Body of pancreas (tissue), 4 donors: ENCODE measurements at regions not wholly inside any gene's neighbourhood (a gene's known extent, or its start where the extent isn't known, plus 50 kb on each side); places are given as distances from the start of the nearest gene placed in this dataset.

Experiments
- POLR2A ChIP-seq, 3 donors: fragments of 450-650 bp; IDR thresholded peaks; one replicate each; pipeline ENCODE4 v1.6.1; 2016; ENCODE audit warnings: antibody characterized with exemption in 3 of 3, mild to moderate bottlenecking in 2 of 3
- TF ChIP-seq, protein P1 (sequence below), 7 experiments: fragments of 450-650 bp in 4 of 7; fragments of 200-600 bp in 3 of 7; sonication (generic) in 3 of 7; IDR thresholded peaks; one replicate each; pipeline ENCODE4 v1.5.1; 2016 to 2019; ENCODE audit warnings: antibody characterized with exemption in 7 of 7

DNA sequence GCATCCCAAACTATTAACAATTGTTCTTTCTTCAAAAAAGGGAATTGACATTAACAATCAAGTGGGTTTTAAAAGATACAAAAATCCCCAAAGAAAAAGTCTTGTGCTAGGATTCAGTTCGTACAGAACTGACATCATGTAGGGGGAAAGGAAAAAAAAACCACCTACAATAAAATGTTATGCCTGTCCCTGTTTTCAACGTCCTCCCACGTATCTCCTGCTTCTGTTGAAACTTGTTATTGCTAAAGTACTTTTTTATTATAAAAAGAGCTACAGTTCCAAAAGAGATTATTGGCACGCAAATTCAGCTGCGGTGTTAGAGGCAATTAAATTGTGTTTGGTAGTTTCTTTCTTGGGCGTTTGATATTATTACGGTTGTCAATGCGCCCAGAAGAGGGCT, 102.8 kb upstream of the PHACTR1 start:
- TF ChIP-seq, protein P1, sequence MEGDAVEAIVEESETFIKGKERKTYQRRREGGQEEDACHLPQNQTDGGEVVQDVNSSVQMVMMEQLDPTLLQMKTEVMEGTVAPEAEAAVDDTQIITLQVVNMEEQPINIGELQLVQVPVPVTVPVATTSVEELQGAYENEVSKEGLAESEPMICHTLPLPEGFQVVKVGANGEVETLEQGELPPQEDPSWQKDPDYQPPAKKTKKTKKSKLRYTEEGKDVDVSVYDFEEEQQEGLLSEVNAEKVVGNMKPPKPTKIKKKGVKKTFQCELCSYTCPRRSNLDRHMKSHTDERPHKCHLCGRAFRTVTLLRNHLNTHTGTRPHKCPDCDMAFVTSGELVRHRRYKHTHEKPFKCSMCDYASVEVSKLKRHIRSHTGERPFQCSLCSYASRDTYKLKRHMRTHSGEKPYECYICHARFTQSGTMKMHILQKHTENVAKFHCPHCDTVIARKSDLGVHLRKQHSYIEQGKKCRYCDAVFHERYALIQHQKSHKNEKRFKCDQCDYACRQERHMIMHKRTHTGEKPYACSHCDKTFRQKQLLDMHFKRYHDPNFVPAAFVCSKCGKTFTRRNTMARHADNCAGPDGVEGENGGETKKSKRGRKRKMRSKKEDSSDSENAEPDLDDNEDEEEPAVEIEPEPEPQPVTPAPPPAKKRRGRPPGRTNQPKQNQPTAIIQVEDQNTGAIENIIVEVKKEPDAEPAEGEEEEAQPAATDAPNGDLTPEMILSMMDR (IDR thresholded peaks at IDR 0.05) = no peak
- TF ChIP-seq POLR2A (IDR thresholded peaks at IDR 0.05) = no peak
